H1 (cell line): ENCODE measurements at regions not wholly inside any gene's neighbourhood (a gene's known extent, or its start where the extent isn't known, plus 50 kb on each side); places are given as distances from the start of the nearest gene placed in this dataset.

ENCODE experiments used
- ATF3 ChIP-seq: IDR thresholded peaks from 2 replicates; pipeline ENCODE4 v1.6.1; 2011; ENCODE audit warnings: low read depth, mild to moderate bottlenecking, low read length; ENCODE audit not compliant: insufficient read depth
- CEBPB ChIP-seq: IDR thresholded peaks from 2 replicates; pipeline ENCODE4 v1.6.1; 2012; ENCODE audit warnings: low read depth, low read length
- CREB1 ChIP-seq: IDR thresholded peaks from 2 replicates; pipeline ENCODE4 v1.6.1; 2012; ENCODE audit warnings: inconsistent platforms
- CTCF ChIP-seq, 3 experiments: IDR thresholded peaks; 1 replicate in 2 of 3; 2 replicates in 1 of 3; pipeline versions ENCODE4 v1.5.1 to v1.6.1; 2011; ENCODE audit warnings: low read length in 3 of 3, mild to moderate bottlenecking in 3 of 3, inconsistent platforms in 2 of 3, low read depth in 1 of 3, moderate library complexity in 1 of 3; ENCODE audit not compliant: insufficient read depth in 1 of 3; ENCODE audit errors: control extremely low read depth in 1 of 3
- EP300 ChIP-seq, 2 experiments: IDR thresholded peaks; 1 replicate in 1 of 2; 2 replicates in 1 of 2; pipeline ENCODE4 v1.6.1; 2011 to 2012; ENCODE audit warnings: low read depth in 2 of 2, low read length in 2 of 2, mild to moderate bottlenecking in 2 of 2, borderline replicate concordance in 1 of 2, inconsistent platforms in 1 of 2, moderate library complexity in 1 of 2
- EZH2 ChIP-seq: fragments of 200-600 bp; sonication (generic); IDR thresholded peaks from 2 replicates; pipeline ENCODE4 v1.7.1; 2012; ENCODE audit warnings: low read depth, mild to moderate bottlenecking, moderate library complexity, low read length, inconsistent platforms; ENCODE audit not compliant: severe bottlenecking
- GABPA ChIP-seq: IDR thresholded peaks from 2 replicates; pipeline ENCODE4 v1.6.1; 2011; ENCODE audit warnings: mild to moderate bottlenecking, low read length, moderate library complexity, borderline replicate concordance; ENCODE audit not compliant: insufficient read depth
- MAX ChIP-seq: IDR thresholded peaks from 2 replicates; pipeline ENCODE4 v1.6.1; 2012; ENCODE audit warnings: inconsistent platforms
- POLR2A ChIP-seq, 2 experiments: IDR thresholded peaks; 1 replicate in 1 of 2; 2 replicates in 1 of 2; pipeline ENCODE4 v1.6.1; 2011; ENCODE audit warnings: low read depth in 2 of 2, low read length in 2 of 2, mild to moderate bottlenecking in 2 of 2; ENCODE audit errors: control extremely low read depth in 1 of 2
- POLR2AphosphoS5 ChIP-seq: IDR thresholded peaks from 2 replicates; pipeline ENCODE4 v1.6.1; 2011; ENCODE audit warnings: low read depth, low read length
- SAP30 ChIP-seq: fragments of 300-600 bp; sonication (generic); IDR thresholded peaks from 2 replicates; pipeline ENCODE4 v1.7.1; 2012; ENCODE audit warnings: low read length, moderate library complexity, mild to moderate bottlenecking, inconsistent platforms; ENCODE audit not compliant: insufficient read depth, insufficient replicate concordance
- SP1 ChIP-seq: IDR thresholded peaks from 2 replicates; pipeline ENCODE4 v1.6.1; 2011; ENCODE audit warnings: low read depth, low read length
- TEAD4 ChIP-seq: IDR thresholded peaks from 2 replicates; pipeline ENCODE4 v1.6.1; 2012; ENCODE audit warnings: low read depth, low read length, inconsistent platforms, mixed read lengths
- ZNF274 ChIP-seq: IDR thresholded peaks from 2 replicates; pipeline ENCODE4 v1.7.0; 2012; ENCODE audit warnings: low read length, borderline replicate concordance; ENCODE audit errors: extremely low read depth

- TF ChIP-seq GABPA = no peak
- TF ChIP-seq EP300 (IDR thresholded peaks at IDR 0.05; ENCODE audit: borderline replicate concordance in 1 of 2, low read depth in 2 of 2, low read length in 2 of 2) = no peak
- TF ChIP-seq CTCF (IDR thresholded peaks at IDR 0.05; ENCODE audit: control extremely low read depth in 1 of 3, insufficient read depth in 1 of 3, low read depth in 1 of 3, low read length in 3 of 3) = no peak
- no peak for TF ChIP-seq POLR2A (IDR thresholded peaks at IDR 0.05; ENCODE audit: control extremely low read depth in 1 of 2, low read depth in 2 of 2, low read length in 2 of 2)
- TF ChIP-seq SAP30 = no peak
- no peak for TF ChIP-seq EZH2
- no peak for TF ChIP-seq SP1
- no peak for TF ChIP-seq MAX
- no peak for TF ChIP-seq CEBPB
- no peak for TF ChIP-seq ZNF274
- TF ChIP-seq CREB1 = no peak
- no peak for TF ChIP-seq POLR2AphosphoS5
- no peak for TF ChIP-seq TEAD4
- TF ChIP-seq ATF3 = no peak
These were observed 607.0 kb upstream of the HS6ST1 start for GRCh38 chr2:128925631-128926030.
